22Rv1 (cell line): ENCODE measurements at regions not wholly inside any gene's neighbourhood (a gene's known extent, or its start where the extent isn't known, plus 50 kb on each side); places are given as distances from the start of the nearest gene placed in this dataset.

Source experiments
- CTCF ChIP-seq: fragments of 450-650 bp; IDR thresholded peaks from 2 replicates; pipeline ENCODE4 v1.5.1; 2017; ENCODE audit warnings: mild to moderate bottlenecking
- ZFX ChIP-seq: fragments of 450-650 bp; IDR thresholded peaks from 2 replicates; pipeline ENCODE4 v1.6.1; 2017; ENCODE audit warnings: antibody characterized with exemption, borderline replicate concordance

- TF ChIP-seq CTCF, result no peak
- TF ChIP-seq ZFX, result no peak
Observed at GRCh38 chr16:8262299-8262698, 328.0 kb downstream of the TMEM114 start.
